Activated CD8-positive, alpha-beta memory T cell treated with anti-CD3 and anti-CD28 coated beads for 4 hours (primary cell): ENCODE measurements at regions not wholly inside any gene's neighbourhood (a gene's known extent, or its start where the extent isn't known, plus 50 kb on each side); places are given as distances from the start of the nearest gene placed in this dataset.

Experiments used
- DNase-seq, 2 donors: peaks; one replicate each; pipeline ENCODE4 v3.0.0-alpha.2; 2020; ENCODE audit warnings: low read depth in 2 of 2

GRCh38 chr1:8267307-8267706 lies 50.6 kb upstream of the SLC45A1 start:
- no peak for DNase-seq

GRCh38 chr1:8266436-8267165 lies 51.3 kb upstream of the SLC45A1 start:
- DNase-seq = no peak

- no peak for DNase-seq
These were observed 54.1 kb upstream of the SLC45A1 start for GRCh38 chr1:8263791-8264190.

- DNase-seq = no peak
These were observed 56.5 kb upstream of the SLC45A1 start for GRCh38 chr1:8261398-8261762.

GRCh38 chr1:8259498-8260290 lies 58.2 kb upstream of the SLC45A1 start:
- no peak for DNase-seq

GRCh38 chr1:8257621-8258020 lies 60.3 kb upstream of the SLC45A1 start:
- DNase-seq = no peak

GRCh38 chr1:8256321-8256720 lies 61.6 kb upstream of the SLC45A1 start:
- no peak for DNase-seq

- no peak for DNase-seq
These were observed 62.2 kb upstream of the SLC45A1 start for GRCh38 chr1:8255712-8256111.

GRCh38 chr1:8252266-8252951 lies 65.5 kb upstream of the SLC45A1 start:
- DNase-seq = no peak

GRCh38 chr1:8251635-8252034 lies 66.3 kb upstream of the SLC45A1 start:
- no peak for DNase-seq

- DNase-seq = no peak
These were observed 68.1 kb upstream of the SLC45A1 start for GRCh38 chr1:8249838-8250237.

GRCh38 chr1:8247811-8248436 lies 70.0 kb upstream of the SLC45A1 start:
- DNase-seq = no peak

GRCh38 chr1:8244304-8244703 lies 73.6 kb upstream of the SLC45A1 start:
- DNase-seq = no peak

- no peak for DNase-seq
These were observed 75.4 kb upstream of the SLC45A1 start for GRCh38 chr1:8242498-8242897.

- no peak for DNase-seq
These were observed 76.4 kb upstream of the SLC45A1 start for GRCh38 chr1:8241417-8242014.

- DNase-seq = no peak
These were observed 78.4 kb upstream of the SLC45A1 start for GRCh38 chr1:8239306-8240023.

GRCh38 chr1:8239039-8239305 lies 78.9 kb upstream of the SLC45A1 start:
- DNase-seq = no peak

- DNase-seq = no peak
These were observed 79.5 kb upstream of the SLC45A1 start for GRCh38 chr1:8238141-8239038.

- no peak for DNase-seq
These were observed 85.7 kb upstream of the SLC45A1 start for GRCh38 chr1:8232036-8232757.

- DNase-seq = no peak
These were observed 87.7 kb upstream of the SLC45A1 start for GRCh38 chr1:8230292-8230621.
